Immature natural killer cell (primary cell): ENCODE measurements at regions not wholly inside any gene's neighbourhood (a gene's known extent, or its start where the extent isn't known, plus 50 kb on each side); places are given as distances from the start of the nearest gene placed in this dataset.
"Not testable (repeated sequence)": the region's sequence is repeated elsewhere in the genome, so short reads cannot be mapped to it uniquely, and the experiment has no call there.

Experiments used
- DNase-seq, 3 donors: peaks; one replicate each; pipeline ENCODE4 v3.0.0; 2022; ENCODE audit warnings: mixed read lengths in 1 of 3
- H3K27ac Mint-ChIP-seq, 6 donors: one replicate each; pipeline ENCODE4 v1.8.0; 2020; ENCODE audit warnings: mixed read lengths in 6 of 6, mild to moderate bottlenecking in 5 of 6, inconsistent platforms in 4 of 6, moderate library complexity in 3 of 6
- H3K27me3 Mint-ChIP-seq, 3 donors: one replicate each; pipeline ENCODE4 v1.8.0; 2020 to 2021; ENCODE audit warnings: low read depth in 3 of 3, mild to moderate bottlenecking in 3 of 3, mixed read lengths in 3 of 3, moderate library complexity in 3 of 3, inconsistent platforms in 1 of 3
- H3K36me3 Mint-ChIP-seq, 3 donors: one replicate each; pipeline ENCODE4 v1.8.0; 2020; ENCODE audit warnings: mixed read lengths in 3 of 3, inconsistent platforms in 2 of 3, mild to moderate bottlenecking in 2 of 3
- H3K4me1 Mint-ChIP-seq, 2 donors: one replicate each; pipeline ENCODE4 v1.8.0; 2020; ENCODE audit warnings: inconsistent platforms in 2 of 2, mild to moderate bottlenecking in 2 of 2, mixed read lengths in 2 of 2, moderate library complexity in 1 of 2
- H3K4me3 Mint-ChIP-seq, 5 donors: one replicate each; pipeline ENCODE4 v1.8.0; 2020; ENCODE audit warnings: mild to moderate bottlenecking in 5 of 5, mixed read lengths in 5 of 5, inconsistent platforms in 3 of 5, moderate library complexity in 3 of 5
- H3K9me3 Mint-ChIP-seq, 6 donors: one replicate each; pipeline ENCODE4 v1.8.0; 2020; ENCODE audit warnings: mild to moderate bottlenecking in 6 of 6, mixed read lengths in 6 of 6, inconsistent platforms in 4 of 6, moderate library complexity in 3 of 6

DNA sequence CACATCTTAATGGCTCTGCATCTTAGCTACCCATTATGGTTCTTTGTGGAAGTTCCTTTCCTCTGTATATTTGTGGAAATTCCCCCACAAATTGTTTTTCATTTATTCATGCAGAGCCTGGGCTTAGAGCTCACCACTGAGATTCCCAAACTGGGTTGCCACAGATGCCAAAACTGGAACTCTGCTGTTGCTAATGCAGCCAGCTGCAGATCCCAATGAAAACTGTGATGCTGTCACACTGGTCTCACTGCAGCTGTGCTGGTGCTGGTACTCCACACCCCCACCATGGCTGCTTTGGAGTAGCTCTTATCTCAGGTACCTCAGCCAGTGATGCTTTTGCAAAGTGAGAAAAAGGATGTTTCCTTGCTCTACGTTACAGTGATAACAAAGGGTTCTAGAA is 87.7 kb downstream of the DCK start:
- no peak overlapping the region for H3K4me3 Mint-ChIP-seq
- no peaks in the 10 kb centered on the region for H3K4me1 Mint-ChIP-seq
- no peaks in the 10 kb centered on the region for H3K9me3 Mint-ChIP-seq
- peaks cover 0 to 4% (median 1%) of the 10 kb centered on the region in 3 donors for H3K27me3 Mint-ChIP-seq
- no peaks in the 10 kb centered on the region for H3K36me3 Mint-ChIP-seq
- H3K27ac Mint-ChIP-seq, result no peak overlapping the region
- DNase-seq, result no peak

DNA sequence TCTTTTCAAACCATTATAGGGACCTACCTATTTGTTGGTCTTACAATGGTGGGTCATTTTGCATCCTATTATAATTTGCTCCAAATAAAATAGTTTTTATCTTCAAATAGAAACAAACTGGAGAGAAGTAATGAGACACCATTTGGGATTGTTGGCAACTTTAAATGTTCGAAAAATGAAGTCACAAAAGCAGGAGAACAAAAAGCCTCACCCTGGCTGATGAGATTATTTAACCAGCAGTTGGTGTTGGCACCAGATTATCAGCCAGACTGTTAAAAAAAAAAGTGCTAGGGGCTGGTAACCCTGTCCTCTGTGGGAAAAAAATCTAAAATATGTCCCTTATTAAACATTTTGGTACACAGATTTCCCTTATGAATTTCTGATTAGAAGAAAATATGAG is 100.3 kb downstream of the DCK start:
- H3K27ac Mint-ChIP-seq, result no peak overlapping the region
- DNase-seq, result no peak
- H3K4me3 Mint-ChIP-seq, result no peak overlapping the region
- peaks cover 0 to 10% (median 0%) of the 10 kb centered on the region in 3 donors for H3K36me3 Mint-ChIP-seq
- peaks cover 21 to 33% of the 10 kb centered on the region in 2 donors for H3K4me1 Mint-ChIP-seq
- H3K27me3 Mint-ChIP-seq, result peaks cover 0 to 8% (median 1%) of the 10 kb centered on the region in 3 donors
- no peaks in the 10 kb centered on the region for H3K9me3 Mint-ChIP-seq

DNA sequence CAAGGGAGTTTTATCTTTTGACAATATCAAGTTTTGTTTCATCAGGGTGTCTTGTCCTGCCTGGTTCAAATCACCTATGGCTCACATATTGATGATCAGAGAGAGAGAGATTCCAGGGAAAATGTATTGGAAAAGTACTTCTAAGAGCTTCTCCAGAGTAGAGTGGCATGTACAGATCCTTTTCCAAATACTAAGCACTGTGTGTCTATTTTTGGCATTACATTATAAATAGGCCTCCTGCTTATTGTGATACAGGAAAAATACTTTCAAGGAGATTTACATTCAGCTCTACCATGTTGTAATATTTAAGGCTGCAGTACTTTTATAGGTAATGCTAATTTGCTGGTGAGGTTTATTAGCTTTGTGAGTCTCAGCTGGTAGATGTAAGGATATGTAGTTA is 100.8 kb downstream of the DCK start:
- DNase-seq, result no peak
- Mint-ChIP-seq H3K9me3 (no peaks in the 10 kb centered on the region), H3K4me3 (no peak overlapping the region), H3K36me3 (peaks cover 0 to 11% (median 0%) of the 10 kb centered on the region in 3 donors), H3K27ac (peak overlapping the region in 1 of 6 donors; percentile 63), H3K27me3 (peaks cover 0 to 8% (median 1%) of the 10 kb centered on the region in 3 donors), H3K4me1 (peaks cover 21 to 30% of the 10 kb centered on the region in 2 donors)

DNA sequence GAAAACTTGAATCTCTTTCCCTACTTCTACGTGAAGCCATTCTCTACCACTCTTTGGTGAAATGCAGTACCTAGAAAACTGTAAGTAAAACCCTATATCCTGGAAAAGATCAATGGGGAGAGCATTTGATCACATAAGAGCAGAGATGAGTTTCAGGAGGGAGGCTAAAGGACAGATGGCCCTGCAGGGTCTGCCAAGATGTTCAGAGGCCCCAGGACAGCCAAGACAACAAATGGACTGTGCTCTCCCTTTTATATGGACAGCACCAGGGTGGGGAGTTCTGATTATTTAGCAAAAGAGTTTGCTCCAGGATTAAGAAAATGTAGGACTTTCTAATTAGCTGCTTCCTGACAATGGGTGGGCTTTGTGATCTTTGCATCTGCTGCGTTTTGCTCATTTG is 101.7 kb downstream of the DCK start:
- Mint-ChIP-seq H3K4me3 (peak overlapping the region in 4 of 5 donors; percentile 76 to 83 (median 78)), H3K4me1 (peaks cover 21 to 30% of the 10 kb centered on the region in 2 donors), H3K36me3 (peaks cover 0 to 17% (median 3%) of the 10 kb centered on the region in 3 donors), H3K9me3 (no peaks in the 10 kb centered on the region), H3K27me3 (peaks cover 0 to 8% (median 1%) of the 10 kb centered on the region in 3 donors), H3K27ac (peak overlapping the region in 4 of 6 donors; percentile 76 to 91 (median 86))
- DNase-seq, result no peak

DNA sequence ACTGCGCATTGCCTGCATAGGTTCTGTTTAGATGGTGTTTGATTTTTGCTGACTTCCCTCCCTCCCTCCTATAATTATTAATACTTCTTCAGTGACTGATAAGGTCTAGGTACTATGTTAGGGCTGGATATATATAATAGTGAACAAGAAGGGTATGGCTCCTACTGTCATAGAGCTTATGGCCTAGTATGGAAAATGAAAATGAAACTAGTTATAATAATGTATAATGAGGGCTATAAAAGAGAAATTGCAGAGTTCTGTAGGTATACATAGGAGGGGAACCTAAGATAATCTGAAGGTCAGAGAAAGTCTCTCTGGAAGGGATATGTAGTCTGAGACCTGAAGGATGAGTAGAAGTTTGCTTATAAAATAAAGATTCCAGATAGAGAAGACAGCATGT is 102.1 kb downstream of the DCK start:
- peaks cover 0 to 20% (median 3%) of the 10 kb centered on the region in 3 donors for H3K36me3 Mint-ChIP-seq
- peak overlapping the region; percentile 76 to 92 (median 90) for H3K27ac Mint-ChIP-seq
- no peaks in the 10 kb centered on the region for H3K9me3 Mint-ChIP-seq
- peaks cover 21 to 30% of the 10 kb centered on the region in 2 donors for H3K4me1 Mint-ChIP-seq
- peak overlapping the region; percentile 56 to 83 (median 77) for H3K4me3 Mint-ChIP-seq
- peaks cover 0 to 8% (median 1%) of the 10 kb centered on the region in 3 donors for H3K27me3 Mint-ChIP-seq
- DNase-seq, result peak; percentile 11 to 23 (median 22)

DNA sequence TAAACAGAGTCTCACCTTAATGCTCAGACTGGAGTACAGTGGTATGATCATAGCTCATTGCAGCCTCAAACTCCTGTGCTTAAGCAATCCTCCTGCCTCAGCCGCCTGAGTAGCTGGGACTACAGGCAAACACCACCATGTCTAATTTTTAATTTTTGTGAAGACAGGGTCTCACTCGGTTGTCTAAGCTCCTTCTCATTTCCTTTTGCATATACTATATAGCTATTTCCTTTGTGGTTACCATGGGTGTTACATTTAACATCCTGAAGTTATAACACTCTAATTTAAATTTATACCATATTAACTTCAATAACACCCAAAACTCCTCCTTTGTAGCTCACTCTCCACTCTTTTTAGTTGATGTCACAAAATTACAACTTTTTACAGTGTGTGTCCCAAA is 114.3 kb downstream of the DCK start:
- Mint-ChIP-seq H3K9me3 (peaks cover 0 to 6% (median 0%) of the 10 kb centered on the region in 6 donors), H3K4me1 (peaks cover 51 to 56% of the 10 kb centered on the region in 2 donors), H3K27me3 (peaks cover 0 to 7% (median 4%) of the 10 kb centered on the region in 3 donors), H3K27ac (peak overlapping the region; percentile 94 to 99 (median 96)), H3K4me3 (peak overlapping the region; percentile 83 to 94 (median 94)), H3K36me3 (peaks cover 0 to 3% (median 0%) of the 10 kb centered on the region in 3 donors)
- DNase-seq, result peak; percentile 64 to 73 (median 71)

DNA sequence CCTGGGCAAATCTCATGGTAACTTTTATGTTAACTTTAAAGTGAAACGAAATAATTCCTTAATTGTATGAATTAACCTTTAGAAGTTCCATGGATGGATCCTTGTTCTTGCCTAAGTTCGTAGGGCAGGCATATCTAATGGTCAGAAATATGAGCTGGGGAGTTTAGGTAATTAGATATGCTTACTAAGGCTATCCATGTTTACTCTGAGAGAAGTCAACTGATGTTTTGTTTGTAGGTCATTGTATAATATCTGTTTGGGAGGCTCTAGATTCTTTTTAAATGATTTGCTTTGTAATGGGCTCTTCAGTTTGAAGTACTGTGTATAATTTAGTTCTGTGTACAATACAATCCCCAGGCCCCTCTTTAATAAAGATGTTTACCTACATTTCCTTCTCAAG is 117.0 kb downstream of the DCK start:
- H3K4me1 Mint-ChIP-seq, result peaks cover 52 to 61% of the 10 kb centered on the region in 2 donors
- H3K27ac Mint-ChIP-seq, result peak overlapping the region in 5 of 6 donors; percentile 49 to 74 (median 72)
- peaks cover 0 to 7% (median 4%) of the 10 kb centered on the region in 3 donors for H3K27me3 Mint-ChIP-seq
- H3K4me3 Mint-ChIP-seq, result peak overlapping the region in 3 of 5 donors; percentile 0 to 49 (median 28)
- peaks cover 0 to 6% (median 0%) of the 10 kb centered on the region in 6 donors for H3K9me3 Mint-ChIP-seq
- no peak for DNase-seq
- H3K36me3 Mint-ChIP-seq, result peaks cover 0 to 3% (median 0%) of the 10 kb centered on the region in 3 donors

DNA sequence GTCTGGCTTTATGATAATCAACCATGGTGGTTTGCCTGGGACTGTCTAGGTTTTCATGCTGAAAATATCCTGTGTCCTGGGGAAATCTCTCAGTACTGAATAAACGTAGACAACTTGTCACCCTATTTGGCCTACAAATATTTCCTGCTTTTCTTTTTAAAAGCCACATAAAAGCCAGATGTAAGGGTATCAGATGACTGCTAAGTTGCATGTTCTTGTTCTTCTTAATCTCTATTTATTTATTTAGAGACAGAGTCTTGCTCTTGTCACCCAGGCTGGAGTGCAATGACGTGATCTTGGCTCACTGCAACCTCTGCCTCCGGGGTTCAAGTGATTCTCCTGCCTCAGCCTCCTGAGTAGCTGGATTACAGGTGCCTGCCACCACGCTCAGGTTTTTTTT is 117.7 kb downstream of the DCK start:
- H3K9me3 Mint-ChIP-seq, DNase-seq, H3K4me3 Mint-ChIP-seq, H3K36me3 Mint-ChIP-seq, H3K27me3 Mint-ChIP-seq: not testable (repeated sequence)
- H3K27ac Mint-ChIP-seq, result peak overlapping the region in 4 of 6 donors; percentile 12 to 74 (median 50)
- H3K4me1 Mint-ChIP-seq, result peaks cover 52 to 61% of the 10 kb centered on the region in 2 donors

DNA sequence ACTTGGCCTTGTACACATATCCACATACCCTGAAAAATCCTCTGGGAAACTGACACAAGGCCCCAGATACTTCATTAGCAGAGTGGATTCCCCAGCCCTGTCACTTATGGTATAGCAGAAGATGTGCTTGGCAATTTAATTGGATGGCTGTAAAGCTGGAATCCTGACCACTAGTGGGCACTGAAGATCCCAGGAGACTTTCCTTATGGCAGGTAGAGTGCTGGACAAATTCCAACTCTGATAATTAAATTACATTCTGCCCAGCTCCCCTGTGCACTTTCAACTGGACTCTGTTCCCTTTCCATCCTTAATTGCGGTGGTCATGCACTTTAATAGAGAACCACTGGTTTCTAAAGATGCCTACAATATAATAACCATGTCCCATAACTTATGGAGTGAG is 119.8 kb downstream of the DCK start:
- Mint-ChIP-seq H3K9me3 (peaks cover 0 to 2% (median 0%) of the 10 kb centered on the region in 6 donors), H3K4me1 (peaks cover 39 to 48% of the 10 kb centered on the region in 2 donors), H3K27me3 (peaks cover 0 to 2% (median 1%) of the 10 kb centered on the region in 3 donors), H3K36me3 (no peaks in the 10 kb centered on the region), H3K27ac (no peak overlapping the region), H3K4me3 (no peak overlapping the region)
- DNase-seq, result no peak

DNA sequence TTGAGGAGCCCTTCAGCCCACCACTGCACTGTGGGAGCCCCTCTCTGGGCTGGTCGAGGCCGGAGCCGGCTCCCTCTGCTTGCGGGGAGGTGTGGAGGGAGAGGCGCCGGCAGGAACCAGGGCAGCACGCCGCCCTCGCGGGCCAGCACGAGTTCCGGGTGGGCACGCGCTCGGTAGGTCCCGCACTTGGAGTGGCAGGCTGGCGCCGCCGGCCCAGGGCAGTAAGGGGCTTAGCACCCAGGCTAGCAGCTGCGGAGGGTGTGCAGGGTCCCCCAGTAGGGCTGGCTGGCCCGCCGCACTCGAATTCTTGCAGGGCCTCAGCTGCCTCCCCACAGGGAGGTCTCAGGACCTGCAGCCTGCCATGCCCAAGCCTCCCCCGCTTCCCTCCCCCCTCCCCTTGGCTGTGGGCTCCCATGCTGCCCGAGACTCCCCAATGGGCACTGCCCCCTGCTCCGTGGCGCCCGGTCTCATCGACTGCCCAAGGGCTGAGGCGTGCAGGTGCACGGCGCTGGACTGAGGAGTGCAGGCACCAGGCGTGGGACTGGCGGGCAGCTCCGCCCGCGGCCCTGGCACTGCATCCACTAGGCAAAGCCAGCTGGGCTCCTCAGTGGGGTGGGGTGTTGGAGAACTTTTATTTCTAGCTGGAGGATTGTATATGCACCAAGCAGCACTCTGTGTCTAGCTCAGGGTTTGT is 127.5 kb downstream of the DCK start:
- H3K27me3 Mint-ChIP-seq, result peaks cover 0 to 3% (median 2%) of the 10 kb centered on the region in 3 donors
- no peaks in the 10 kb centered on the region for H3K9me3 Mint-ChIP-seq
- H3K4me1 Mint-ChIP-seq, result peaks cover 30 to 42% of the 10 kb centered on the region in 2 donors
- no peak for DNase-seq
- H3K4me3 Mint-ChIP-seq, result no peak overlapping the region
- no peaks in the 10 kb centered on the region for H3K36me3 Mint-ChIP-seq
- H3K27ac Mint-ChIP-seq, result no peak overlapping the region

DNA sequence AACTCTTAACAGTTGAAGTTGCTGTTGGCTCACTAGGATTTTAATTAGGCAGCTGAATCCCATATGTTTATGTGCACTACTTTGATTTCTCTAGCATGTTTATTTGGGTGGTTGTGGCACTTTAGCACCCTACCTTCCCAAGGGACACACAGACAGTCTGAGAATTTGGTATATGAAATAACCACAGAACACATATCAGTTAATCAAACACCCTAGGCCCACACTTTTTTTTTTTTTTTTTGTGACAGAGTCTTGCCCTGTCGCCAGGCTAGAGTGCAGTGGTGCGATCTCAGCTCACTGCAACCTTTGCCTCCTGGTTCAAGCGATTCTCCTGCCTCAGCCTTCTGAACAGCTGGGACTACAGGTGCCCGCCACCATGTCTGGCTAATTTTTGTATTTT is 130.5 kb downstream of the DCK start:
- H3K36me3 Mint-ChIP-seq, result peaks cover 3 to 5% (median 3%) of the 10 kb centered on the region in 3 donors
- H3K27ac Mint-ChIP-seq, result peak overlapping the region; percentile 22 to 93 (median 83)
- H3K4me1 Mint-ChIP-seq, result peaks cover 34 to 39% of the 10 kb centered on the region in 2 donors
- H3K27me3 Mint-ChIP-seq, result peaks cover 0 to 6% (median 1%) of the 10 kb centered on the region in 3 donors
- H3K9me3 Mint-ChIP-seq, result no peaks in the 10 kb centered on the region
- peak; percentile 19 to 45 (median 22) for DNase-seq
- H3K4me3 Mint-ChIP-seq, result peak overlapping the region; percentile 71 to 95 (median 82)

DNA sequence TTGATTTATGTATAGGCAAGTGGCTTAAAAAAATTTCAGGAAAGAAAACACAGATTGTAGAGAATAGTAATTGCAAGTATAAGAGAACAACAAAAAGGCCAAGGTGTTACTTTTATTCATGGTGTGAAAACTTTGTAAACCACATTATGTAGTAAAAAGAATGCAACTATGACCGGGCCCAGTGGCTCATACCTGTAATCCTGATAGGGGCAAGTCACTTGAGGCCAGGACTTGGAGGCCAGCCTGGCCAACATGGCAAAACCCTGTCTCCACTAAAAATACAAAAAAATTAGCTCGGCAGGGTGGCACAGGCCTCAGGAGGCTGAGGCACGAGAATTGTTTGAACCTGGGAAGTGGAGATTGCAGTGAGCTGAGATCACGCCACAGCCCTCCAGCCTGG is 131.7 kb downstream of the DCK start:
- H3K27ac Mint-ChIP-seq, result peak overlapping the region; percentile 30 to 93 (median 58)
- H3K4me1 Mint-ChIP-seq, result peaks cover 34 to 39% of the 10 kb centered on the region in 2 donors

DNA sequence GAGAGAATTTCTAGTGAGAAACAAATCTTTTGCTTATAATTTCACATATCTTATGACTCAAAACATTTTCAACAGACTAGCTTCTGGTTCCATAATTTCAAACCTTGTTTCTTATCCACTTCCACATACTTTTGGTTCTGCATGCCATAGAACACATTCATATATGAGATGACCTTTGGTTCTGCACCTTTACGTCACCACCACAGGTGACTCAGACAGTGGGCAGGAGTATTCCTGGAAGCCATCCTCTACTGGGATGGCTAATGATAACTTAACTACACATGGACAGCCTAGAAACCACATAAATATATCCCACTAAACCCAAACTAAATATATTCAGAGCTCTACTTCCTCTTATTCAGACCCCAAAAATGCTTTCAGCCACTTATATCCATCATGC is 133.3 kb downstream of the DCK start:
- peaks cover 3 to 5% (median 3%) of the 10 kb centered on the region in 3 donors for H3K36me3 Mint-ChIP-seq
- H3K27ac Mint-ChIP-seq, result peak overlapping the region in 1 of 6 donors; percentile 6
- DNase-seq, result no peak
- H3K4me1 Mint-ChIP-seq, result peaks cover 34 to 39% of the 10 kb centered on the region in 2 donors
- H3K4me3 Mint-ChIP-seq, result peak overlapping the region in 1 of 5 donors; percentile 20
- H3K9me3 Mint-ChIP-seq, result no peaks in the 10 kb centered on the region
- H3K27me3 Mint-ChIP-seq, result peaks cover 0 to 6% (median 1%) of the 10 kb centered on the region in 3 donors

More for the DNA sequence above, 131.7 kb downstream of the DCK start:
- Mint-ChIP-seq H3K36me3 (peaks cover 3 to 5% (median 3%) of the 10 kb centered on the region in 3 donors), H3K27me3 (peaks cover 0 to 6% (median 1%) of the 10 kb centered on the region in 3 donors), H3K4me3 (peak overlapping the region; percentile 71 to 95 (median 82)), H3K9me3 (no peaks in the 10 kb centered on the region)
- DNase-seq, result peak in 1 of 3 donors; percentile 14
